ENCODE measurements at regions not wholly inside any gene's neighbourhood (a gene's known extent, or its start where the extent isn't known, plus 50 kb on each side); places are given as distances from the start of the nearest gene placed in this dataset.

DNA sequence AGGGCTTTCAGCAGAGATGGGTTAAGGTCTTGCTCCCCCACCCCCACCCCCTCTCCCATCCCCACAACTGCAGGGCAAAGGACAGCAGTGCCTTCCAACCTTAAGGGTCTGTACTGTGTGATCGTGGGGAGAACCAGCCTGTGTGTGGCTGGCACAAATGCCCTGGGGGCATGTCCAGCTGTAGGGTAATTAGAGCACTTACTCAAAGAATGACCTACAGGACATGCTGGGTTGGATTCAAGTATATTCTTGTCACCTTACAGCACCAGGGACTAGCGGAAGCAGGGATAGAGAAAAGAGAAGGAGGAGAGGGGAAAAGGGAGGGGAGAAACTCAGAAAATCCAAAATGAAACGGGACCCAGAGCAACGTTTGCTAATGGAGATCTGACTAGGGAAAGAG, 191.3 kb upstream of the GATB start:
- ATAC-seq (no peak), DNase-seq (ENCODE audit: missing footprints) (no peak)
- intact Hi-C loops (cut with DNase I): no loop called here

DNA sequence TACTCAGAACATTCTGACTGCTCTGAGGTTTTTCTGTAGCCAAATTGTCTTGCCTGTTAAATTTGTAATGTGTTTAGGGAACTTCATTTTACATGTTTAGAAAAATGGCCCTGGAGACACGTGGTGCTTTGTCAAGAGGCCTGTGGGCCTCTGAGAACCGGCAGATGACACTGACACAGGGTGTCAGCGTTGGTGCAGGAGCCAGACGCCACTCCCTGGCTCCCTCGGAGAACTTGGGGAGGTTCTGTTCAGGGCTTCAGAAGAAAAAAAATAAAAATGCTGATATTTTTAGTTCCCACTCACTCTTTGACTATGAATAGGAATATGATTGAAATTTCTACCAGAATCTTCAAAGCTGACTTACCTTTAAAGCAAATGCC, 190.9 kb upstream of the GATB start:
- ATAC-seq (no peak), DNase-seq (ENCODE audit: missing footprints) (no peak)
- intact Hi-C loops (cut with DNase I): no loop called here

DNA sequence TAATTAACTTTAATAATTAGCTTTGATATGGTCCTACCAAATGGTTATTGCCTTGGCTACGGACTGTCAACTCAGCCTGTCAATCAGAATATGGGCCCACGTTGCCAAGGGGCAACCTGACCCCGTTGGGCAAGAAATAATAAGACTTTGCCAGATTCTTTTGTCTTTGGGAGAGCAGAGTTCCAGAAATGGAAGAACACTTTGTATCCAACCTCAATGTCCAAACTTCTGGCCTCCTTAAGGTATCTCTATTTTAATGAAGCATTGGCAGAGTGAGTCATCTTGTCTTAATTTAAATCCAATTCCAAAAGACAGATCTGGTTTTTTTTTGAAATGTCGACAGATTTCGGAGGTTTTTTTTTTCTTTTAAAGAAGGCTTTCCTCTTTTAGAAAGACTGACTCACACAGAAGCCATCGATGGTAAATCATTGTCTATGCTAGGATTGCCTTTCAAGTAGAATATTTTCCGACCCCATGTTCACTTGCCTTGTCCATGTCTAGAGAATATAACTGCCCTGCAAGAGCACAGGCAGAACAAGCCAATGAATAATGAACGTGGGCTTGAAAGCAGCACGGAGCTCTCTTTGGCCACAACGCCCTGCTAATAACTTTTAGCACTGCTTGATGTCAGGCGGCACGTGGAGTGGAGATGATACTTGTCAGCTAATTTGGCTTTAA, 190.3 kb upstream of the GATB start:
- intact Hi-C loops (cut with DNase I): no loop called here
- no peak for DNase-seq (ENCODE audit: missing footprints)
- ATAC-seq: no peak

DNA sequence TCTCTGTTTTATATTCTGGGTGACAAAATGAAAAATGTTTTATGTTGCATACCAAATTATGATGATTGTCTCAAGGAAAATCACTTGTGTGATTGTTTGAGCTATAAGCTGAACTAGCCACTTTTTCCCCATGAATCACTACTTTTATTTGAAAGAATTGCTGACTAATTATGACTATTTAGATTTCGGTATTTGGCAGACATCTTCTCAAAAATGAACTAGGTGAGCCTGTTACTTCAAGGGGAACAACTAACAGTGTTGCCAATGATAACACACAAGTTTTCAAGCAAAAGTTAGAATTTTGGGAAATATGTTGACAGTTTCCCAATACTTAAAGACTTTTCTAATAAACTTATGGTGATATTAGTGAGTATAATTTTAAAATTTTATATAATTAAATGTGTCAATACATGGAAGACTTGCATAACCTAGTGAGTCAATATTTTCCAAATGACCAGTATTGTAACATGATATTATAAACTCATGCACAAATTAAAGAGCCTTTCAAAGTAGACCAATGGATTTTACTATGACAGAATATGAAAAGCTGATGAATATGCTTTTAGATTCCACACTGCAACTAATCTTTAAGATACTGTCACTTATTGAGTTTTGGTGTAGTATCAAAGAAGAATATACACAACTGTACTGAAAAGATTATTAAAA, 187.7 kb upstream of the GATB start:
- ATAC-seq (no peak), DNase-seq (ENCODE audit: missing footprints) (no peak)
- intact Hi-C loops (cut with DNase I): no loop called here

DNA sequence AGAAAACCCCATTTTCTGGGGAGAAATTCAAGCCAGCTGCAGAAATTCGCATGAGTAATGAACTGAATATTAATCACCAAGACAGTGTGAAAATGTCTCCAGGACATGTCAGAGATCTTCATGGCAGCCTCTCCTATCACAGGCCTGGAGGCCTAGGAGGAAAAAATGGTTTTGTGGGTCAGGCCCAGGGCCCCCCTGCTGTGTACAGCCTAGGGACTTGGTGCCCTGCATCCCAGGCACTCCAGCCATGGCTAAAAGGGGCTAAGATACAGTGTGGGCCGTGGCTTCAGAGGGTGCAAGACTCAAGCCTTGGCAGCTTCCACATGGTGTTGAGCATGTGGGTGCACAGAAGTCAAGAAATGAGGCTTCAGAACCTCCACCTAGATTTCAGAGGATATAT, 185.9 kb upstream of the GATB start:
- intact Hi-C loops (cut with DNase I): no loop called here
- no peak for DNase-seq (ENCODE audit: missing footprints)
- no peak for ATAC-seq

DNA sequence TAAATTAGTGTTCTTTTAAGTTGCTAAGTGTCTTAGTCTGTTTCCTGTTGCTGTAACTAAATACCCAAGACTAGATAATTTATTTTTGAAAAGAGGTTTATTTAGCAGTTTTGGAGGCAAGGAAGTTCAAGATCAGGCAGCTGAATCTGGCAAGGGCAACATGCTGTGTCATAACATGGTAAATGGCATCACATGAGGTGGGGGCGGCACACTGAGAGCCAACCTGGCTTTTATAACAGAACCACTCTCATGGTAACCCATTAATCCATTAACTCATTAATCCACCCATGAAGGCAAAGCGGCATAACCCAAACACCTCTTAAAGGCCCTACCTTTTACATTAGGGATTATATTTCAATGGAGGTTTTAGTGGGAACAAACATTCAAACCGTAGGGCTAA, 182.2 kb upstream of the GATB start:
- intact Hi-C loops (cut with DNase I): no loop called here
- DNase-seq (ENCODE audit: missing footprints) (no peak), ATAC-seq (no peak)

DNA sequence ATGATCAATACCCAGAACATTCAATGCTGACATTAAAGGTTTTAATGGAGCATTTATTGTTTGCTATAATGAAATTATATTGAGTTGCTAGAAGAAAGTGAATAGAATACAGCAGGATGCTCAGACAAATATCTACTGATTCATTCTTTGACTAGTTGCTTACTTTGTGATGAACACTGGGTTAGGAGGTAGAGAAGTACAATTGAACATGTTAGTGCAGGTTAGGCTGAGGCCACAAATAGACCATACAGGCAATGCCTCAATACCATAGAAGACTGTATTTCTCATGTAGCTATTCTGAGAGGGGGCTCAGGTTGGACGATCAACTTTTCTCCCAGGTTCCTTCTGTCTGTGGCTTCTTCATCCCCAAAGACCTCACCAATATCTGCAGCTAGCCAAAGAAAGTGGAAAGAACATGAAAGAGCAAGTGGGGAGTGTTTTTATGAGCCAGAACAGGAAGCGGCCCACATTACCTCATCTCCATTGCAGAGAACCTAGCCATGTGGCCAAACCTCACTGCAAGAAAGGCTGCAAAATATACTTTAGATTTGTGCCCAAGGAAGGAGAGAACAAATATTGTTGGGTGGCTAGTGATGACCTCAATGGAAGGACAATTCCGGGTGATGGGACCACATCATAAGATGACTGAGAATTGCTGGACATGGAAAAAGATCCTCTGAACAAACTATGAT, 180.3 kb upstream of the GATB start:
- intact Hi-C loops (cut with DNase I): no loop called here
- DNase-seq (ENCODE audit: missing footprints) (no peak), ATAC-seq (no peak)

DNA sequence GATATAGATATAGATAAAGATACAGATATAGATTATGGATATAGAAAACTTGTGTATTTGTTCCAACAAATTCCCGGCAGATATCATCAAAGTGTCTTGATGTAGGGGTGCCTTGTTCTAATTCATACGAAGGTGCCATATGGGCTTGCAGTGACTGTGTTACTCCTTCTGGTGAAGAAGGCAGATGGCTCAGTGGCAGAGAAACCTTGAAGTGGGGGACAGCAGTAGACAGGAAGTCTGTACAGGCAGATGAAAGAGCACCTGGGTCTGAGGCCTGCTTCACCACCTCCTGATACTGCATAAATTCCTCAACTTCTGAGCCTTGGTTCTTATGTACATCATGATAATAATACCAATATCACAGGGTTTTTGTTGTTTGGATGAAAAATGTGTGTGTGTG, 179.5 kb upstream of the GATB start:
- ATAC-seq (no peak), DNase-seq (ENCODE audit: missing footprints) (no peak)
- intact Hi-C loops (cut with DNase I): no loop called here

DNA sequence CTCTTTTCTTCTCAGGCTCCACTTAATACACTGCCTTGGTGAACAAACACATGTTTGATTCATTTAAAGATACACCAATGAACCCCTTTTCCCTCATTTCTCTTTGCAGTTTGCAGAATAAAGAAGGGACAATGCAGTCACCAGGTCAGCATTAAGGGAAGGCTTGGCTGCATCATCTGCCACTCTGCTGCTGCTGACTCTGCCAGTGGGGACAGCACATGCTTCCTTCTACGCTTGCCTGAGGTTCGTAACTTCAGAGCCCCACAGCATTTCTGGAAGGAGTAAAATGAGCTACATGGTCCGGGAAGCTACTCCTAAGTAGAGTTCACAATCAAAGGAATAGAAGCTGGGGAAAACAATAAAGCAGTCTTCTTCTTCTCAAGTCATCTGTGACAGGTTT, 178.9 kb upstream of the GATB start:
- ATAC-seq (no peak), DNase-seq (ENCODE audit: missing footprints) (no peak)
- intact Hi-C loops (cut with DNase I): no loop called here

DNA sequence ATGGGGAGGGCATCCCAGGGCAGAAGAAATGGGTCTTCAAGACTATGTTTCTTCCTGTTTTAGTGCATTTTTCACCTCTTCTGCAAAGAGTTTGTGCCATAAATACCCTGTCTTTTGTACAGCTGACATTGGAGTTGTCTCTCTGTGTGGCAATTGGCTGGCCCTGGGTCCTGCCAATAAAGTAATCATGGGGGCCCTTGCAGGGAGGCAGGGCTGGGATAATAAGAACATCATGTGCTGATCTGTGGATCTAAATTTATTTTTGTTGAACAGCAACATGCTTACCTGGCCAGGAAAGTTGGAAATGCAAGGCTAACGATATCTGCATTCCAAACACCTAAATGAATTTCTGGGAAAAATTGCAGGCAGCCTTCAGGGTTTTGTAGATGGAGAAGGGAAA, 174.6 kb upstream of the GATB start:
- intact Hi-C loops (cut with DNase I): no loop called here
- ATAC-seq (no peak), DNase-seq (ENCODE audit: missing footprints) (no peak)

DNA sequence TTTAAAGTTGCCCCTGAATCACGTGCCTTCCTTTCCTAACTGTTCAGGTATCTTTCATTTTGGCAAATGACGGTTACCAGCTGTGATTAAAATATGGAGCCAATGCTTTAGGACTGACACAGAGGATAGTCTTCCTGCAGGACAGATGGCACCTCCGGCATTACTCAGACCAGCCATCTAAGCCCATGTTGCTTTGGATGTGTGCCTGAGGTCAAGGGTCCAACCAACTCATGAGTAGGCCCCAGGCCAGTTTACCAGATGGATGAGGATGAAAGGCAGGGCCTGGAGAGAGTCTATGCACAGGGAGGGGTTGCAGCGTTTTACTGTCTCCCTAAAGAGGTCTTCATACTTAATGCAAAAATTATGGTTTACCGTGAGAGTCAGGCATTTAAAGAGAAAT, 174.0 kb upstream of the GATB start:
- intact Hi-C loops (cut with DNase I): no loop called here
- no peak for ATAC-seq
- no peak for DNase-seq (ENCODE audit: missing footprints)

DNA sequence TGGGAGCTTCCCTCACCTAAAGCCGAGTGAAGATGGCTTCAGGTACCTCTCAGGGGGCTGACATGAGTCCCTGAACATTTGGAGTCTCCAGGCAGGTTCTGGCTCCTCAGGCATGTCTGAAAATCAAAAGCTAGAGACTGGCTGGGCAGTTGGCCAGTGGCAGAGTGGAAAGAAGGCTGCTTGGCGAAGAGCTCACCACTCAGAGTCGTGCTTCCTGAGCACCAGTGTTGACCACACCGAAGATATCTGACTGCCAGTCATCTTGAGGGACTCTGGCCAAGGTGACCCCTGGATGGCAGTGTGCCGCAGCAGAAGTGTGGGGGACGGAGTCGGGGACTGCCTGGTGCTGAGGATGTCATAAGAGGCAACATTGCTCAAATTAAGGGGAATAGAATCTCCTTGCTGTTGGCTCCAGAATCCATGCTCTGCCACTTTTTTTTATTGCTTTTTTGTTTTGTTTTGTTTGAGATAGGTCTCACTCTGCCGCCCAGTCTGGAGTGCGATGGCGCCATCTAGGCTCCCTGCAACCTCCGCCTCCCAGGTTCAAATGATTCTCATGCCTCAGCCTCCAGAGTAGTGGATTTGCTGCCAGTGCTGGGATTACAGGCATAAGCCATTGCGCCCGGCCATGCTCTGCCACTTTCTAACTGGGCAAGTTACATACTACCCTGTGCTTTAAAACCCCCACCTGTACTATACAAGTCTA, 172.5 kb upstream of the GATB start:
- intact Hi-C loops (cut with DNase I): no loop called here
- DNase-seq (ENCODE audit: missing footprints): no peak
- ATAC-seq: no peak

DNA sequence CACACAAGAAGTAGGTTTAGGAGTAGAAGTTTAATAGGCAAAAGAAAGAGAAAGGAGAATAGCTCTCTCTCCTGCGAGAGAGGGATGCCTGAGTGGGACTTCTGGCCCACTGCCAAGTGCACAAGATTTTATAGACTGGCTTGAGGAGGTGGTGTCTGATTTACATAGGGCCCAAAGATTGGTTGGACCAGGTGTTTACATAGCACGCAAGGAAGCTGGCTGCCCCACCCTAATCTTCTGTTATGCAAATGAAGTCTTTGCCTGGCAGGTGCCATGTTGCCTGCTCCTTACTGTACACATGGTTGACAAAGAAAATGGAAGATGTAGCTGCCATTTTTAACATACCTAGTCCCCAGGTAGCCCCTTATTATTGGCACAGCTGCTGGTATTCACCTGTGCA, 170.8 kb upstream of the GATB start:
- DNase-seq (ENCODE audit: missing footprints) (no peak), ATAC-seq (no peak)
- intact Hi-C loops (cut with DNase I): no loop called here

DNA sequence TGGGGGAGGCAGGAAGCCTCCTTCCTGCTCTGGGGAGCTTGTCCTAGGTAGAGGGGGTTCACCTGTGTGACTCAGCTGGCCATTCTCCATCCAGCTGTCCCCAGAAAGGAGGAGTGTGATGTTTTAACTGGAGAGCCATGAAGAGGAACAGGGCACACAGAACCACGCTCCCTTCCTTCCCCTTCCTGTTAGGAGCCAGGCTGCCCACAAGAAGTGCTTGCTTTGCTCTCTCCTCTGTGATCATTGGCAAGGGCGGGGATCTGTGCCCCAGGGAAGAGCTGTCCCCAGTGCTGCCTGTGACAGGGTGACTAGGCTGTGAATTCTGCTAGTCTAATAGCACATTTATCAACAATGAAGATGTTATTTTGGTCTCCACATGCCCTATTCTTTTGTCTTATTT, 169.6 kb upstream of the GATB start:
- peak; percentile 66 for DNase-seq (ENCODE audit: missing footprints)
- peak; percentile 59 for ATAC-seq
- intact Hi-C loops (cut with DNase I): no loop called here

DNA sequence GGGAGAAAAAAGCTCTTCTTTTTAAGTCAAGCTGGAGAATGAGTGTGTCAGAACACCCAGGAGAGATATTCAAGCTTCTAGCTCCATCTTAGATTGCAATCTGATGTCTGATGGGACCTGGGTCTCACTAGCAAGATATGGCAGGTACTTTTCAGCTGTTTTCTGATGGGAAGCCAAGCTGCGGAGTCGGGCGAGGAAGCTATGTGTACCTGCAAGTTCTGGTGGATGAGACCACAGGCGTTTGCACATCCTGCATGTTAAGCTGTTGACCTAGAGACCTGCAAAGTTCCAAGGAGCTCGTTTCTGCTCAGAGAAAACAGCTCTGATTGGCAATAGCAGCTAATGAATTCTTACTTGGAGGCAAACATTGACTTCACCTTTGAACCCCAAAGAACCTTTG, 167.3 kb upstream of the GATB start:
- intact Hi-C loops (cut with DNase I): no loop called here
- no peak for ATAC-seq
- DNase-seq (ENCODE audit: missing footprints): no peak

DNA sequence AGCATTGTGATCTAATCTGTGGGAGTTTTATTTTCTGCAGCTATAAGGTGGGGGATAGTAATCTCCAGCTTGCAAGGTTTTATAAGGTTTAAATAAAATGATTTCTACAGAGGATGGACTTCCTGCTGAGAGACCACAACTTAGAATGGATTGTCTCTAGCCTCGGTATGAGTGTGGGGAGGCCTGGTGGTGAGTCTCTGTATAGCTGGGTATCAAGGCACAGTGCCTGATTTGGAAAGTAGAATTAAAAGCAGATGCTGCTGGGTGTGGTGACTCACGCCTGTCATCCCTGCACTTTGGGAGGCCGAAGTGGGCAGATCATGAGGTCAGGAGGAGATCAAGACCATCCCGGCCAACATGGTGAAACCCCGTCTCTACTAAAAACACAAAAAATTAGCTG, 162.0 kb upstream of the GATB start:
- ATAC-seq (no peak), DNase-seq (ENCODE audit: missing footprints) (no peak)
- intact Hi-C loops (cut with DNase I): no loop called here

DNA sequence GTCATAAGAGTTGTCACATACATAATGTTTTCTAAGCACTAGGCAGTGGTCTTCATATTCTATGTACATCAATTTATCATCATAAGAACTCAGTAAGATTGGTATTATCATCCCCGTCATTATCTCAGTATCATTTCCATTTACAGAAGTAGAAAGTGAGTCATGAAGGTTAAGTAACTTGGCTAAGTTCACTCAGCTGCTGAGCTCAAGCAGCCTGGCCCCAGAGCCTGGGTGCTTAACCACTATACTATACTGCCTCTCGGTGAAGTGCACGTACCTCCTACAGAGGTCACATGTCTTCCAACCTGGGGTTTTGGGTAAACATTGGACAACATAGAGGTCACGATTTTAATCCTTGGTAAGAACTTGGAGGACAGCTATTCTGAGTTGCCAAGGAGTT, 161.5 kb upstream of the GATB start:
- DNase-seq (ENCODE audit: missing footprints) (no peak), ATAC-seq (no peak)
- intact Hi-C loops (cut with DNase I): no loop called here

DNA sequence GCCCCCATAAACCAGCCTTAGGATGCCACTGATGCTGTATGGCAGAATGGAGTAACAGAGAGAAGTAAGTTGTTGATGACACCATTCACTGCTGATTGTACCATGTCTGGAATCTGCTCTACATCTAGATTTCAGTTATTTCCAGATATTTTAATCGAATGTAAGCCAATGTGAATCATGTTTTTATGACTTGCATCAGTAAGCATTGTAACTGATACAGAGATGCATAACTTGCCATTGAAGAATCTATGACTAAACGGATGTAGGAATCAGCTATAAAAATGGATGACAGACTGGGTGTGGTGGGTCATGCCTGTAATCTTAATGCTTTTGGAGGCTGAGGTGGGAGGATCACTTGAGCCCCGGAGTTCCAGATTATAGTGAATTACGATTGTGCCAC, 161.0 kb upstream of the GATB start:
- no peak for DNase-seq (ENCODE audit: missing footprints)
- no peak for ATAC-seq
- intact Hi-C loops (cut with DNase I): no loop called here

DNA sequence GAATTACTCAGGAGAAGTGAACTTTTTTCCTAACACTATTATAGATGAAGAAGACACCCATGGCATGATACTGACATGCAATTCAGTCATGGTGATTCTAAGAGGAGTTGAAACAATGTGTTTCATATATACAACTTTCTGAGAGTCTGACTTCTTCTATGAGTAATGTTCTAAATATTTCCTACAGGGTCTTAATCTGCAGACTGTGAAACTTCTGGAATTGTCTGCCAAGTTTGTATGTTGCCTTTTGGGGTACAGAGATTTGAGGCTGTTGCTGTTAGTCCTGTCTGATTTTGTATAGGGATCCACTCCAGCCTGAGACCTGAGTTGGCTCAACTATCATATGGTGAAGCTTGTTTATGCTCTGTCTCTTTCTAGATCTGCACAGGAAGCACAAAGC, 160.6 kb upstream of the GATB start:
- intact Hi-C loops (cut with DNase I): no loop called here
- DNase-seq (ENCODE audit: missing footprints): no peak
- no peak for ATAC-seq

DNA sequence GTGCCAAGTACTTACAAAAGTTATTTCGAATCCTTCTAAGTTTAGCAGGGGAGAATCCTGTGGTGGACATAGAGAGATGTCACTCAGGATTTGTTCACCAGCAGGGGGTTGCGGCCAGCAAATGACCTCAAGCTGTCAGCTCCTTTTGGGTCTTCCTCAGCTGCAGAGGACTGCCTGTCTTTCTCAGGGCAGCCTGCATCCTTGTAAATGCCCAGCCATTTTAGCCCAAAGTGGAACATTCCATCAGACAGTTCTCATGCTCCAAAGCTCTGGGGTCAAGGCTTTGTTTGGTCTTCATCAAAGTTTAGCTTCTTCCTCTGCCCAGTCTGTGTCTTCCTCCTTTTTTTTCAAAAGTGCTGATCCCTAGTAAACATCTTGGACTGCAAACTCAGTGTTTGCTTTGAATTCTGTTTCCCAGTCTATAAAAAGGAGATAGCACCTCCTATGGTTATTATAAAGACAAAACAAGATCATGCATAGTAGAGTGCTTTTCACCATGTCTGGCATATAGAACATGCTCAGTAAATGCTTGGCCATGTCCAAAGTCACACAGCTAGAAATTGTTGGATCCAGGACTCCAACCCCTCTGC, 156.4 kb upstream of the GATB start:
- DNase-seq (ENCODE audit: missing footprints) (no peak), ATAC-seq (no peak)
- intact Hi-C loops (cut with DNase I): no loop called here

All from Right ventricle myocardium inferior (tissue), 1 donor.